ENCODE measurements at regions not wholly inside any gene's neighbourhood (a gene's known extent, or its start where the extent isn't known, plus 50 kb on each side); places are given as distances from the start of the nearest gene placed in this dataset.

DNA sequence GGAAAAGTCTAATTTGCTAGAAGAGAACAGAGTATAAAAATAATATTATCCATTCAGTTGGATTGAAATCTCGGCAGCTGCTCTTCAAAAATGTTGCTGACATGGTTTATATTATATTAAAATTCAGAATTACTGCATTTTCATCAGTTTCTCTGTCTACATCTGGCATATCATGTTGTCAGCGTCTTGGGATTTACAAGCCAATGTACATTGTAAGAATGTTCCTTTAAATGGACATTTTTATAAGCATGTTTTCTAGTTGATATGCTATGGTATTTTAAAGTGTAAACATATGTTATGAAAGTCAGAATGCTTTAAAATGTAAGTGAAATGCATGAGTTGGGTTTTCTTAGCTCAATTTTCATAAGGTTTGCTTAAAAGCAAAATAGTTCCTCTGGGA is 528.1 kb upstream of the CDH8 start:
- FAIRE-seq: no peak
- dilution Hi-C loops (cut with MboI; ENCODE audit: extremely low pct_ligation_motif_present, low sequenced_read_pairs): no loop called here
- no peaks in the 10 kb centered on the region for H3K36me3 ChIP-seq (ENCODE audit: control insufficient read depth in 2 of 2, extremely low read depth in 1 of 2, insufficient read depth in 2 of 2, low read length in 2 of 2)

DNA sequence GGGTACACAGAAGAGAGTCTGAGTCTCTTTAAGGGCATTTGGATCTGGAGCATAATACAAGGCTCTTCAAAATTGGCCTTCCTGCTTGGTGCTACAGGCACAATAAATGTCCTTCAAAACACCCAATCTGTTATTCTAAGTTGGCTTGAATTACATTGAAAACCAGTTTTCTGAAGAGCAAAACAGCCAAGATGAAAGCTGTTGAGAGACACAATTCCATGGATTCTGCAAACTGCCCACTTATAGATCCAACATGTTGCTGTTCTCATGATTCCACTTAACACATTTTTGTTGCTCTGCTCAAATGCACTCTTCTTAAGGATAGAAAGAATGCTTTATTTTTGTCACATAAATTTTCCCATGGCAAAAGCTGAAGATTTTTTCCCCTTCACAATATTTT is 525.9 kb upstream of the CDH8 start:
- H3K27ac ChIP-seq (ENCODE audit: control insufficient read depth, insufficient read depth, low read length): no peak overlapping the region
- H3K9ac ChIP-seq (ENCODE audit: control insufficient read depth, extremely low read depth, insufficient read depth, low read length): no peak overlapping the region
- H3K4me1 ChIP-seq (ENCODE audit: control insufficient read depth, extremely low read depth, insufficient read depth, low read length): no peaks in the 10 kb centered on the region
- no peaks in the 10 kb centered on the region for H4K20me1 ChIP-seq (ENCODE audit: control insufficient read depth, extremely low read depth, insufficient read depth, low read length)
- H3K4me3 ChIP-seq (ENCODE audit: control insufficient read depth in 2 of 3, extremely low read depth in 1 of 3, insufficient read depth in 2 of 3, low read depth in 1 of 3, low read length in 3 of 3): no peak overlapping the region
- no peak overlapping the region for H3K4me2 ChIP-seq (ENCODE audit: control insufficient read depth, extremely low read depth, insufficient read depth, low read depth, low read length)
- no peaks in the 10 kb centered on the region for H3K9me3 ChIP-seq (ENCODE audit: control insufficient read depth, low read depth, low read length)
- H2AFZ ChIP-seq (ENCODE audit: control insufficient read depth, low read length): no peak overlapping the region
- DNase-seq (ENCODE audit: low read depth, low spot score) (no peak), FAIRE-seq (no peak)
- no peak for TF ChIP-seq EZH2 (IDR thresholded peaks at IDR 0.05; ENCODE audit: low read length)
- TF ChIP-seq, protein P1, sequence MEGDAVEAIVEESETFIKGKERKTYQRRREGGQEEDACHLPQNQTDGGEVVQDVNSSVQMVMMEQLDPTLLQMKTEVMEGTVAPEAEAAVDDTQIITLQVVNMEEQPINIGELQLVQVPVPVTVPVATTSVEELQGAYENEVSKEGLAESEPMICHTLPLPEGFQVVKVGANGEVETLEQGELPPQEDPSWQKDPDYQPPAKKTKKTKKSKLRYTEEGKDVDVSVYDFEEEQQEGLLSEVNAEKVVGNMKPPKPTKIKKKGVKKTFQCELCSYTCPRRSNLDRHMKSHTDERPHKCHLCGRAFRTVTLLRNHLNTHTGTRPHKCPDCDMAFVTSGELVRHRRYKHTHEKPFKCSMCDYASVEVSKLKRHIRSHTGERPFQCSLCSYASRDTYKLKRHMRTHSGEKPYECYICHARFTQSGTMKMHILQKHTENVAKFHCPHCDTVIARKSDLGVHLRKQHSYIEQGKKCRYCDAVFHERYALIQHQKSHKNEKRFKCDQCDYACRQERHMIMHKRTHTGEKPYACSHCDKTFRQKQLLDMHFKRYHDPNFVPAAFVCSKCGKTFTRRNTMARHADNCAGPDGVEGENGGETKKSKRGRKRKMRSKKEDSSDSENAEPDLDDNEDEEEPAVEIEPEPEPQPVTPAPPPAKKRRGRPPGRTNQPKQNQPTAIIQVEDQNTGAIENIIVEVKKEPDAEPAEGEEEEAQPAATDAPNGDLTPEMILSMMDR (optimal IDR thresholded peaks at IDR 0.05 in 1 of 3, IDR thresholded peaks at IDR 0.05 in 1 of 3, conservative IDR thresholded peaks at IDR 0.05 in 1 of 3; ENCODE audit: extremely low read depth in 1 of 3, insufficient read depth in 2 of 3, low read length in 3 of 3): no peak
- dilution Hi-C loops (cut with MboI; ENCODE audit: extremely low pct_ligation_motif_present, low sequenced_read_pairs): no loop called here
- no peaks in the 10 kb centered on the region for H3K79me2 ChIP-seq (ENCODE audit: control insufficient read depth, insufficient read depth, low read length)
- no peaks in the 10 kb centered on the region for H3K36me3 ChIP-seq (ENCODE audit: control insufficient read depth in 2 of 2, extremely low read depth in 1 of 2, insufficient read depth in 2 of 2, low read length in 2 of 2)
- no peaks in the 10 kb centered on the region for H3K9me1 ChIP-seq (ENCODE audit: control insufficient read depth, extremely low read depth, insufficient read depth, low read length)
- no peaks in the 10 kb centered on the region for H3K27me3 ChIP-seq (ENCODE audit: control insufficient read depth, extremely low read depth, insufficient read depth, low read length)

More for the DNA sequence above, 528.1 kb upstream of the CDH8 start:
- no peaks in the 10 kb centered on the region for H3K4me1 ChIP-seq (ENCODE audit: control insufficient read depth, extremely low read depth, insufficient read depth, low read length)
- no peak overlapping the region for H3K27ac ChIP-seq (ENCODE audit: control insufficient read depth, insufficient read depth, low read length)
- H3K4me3 ChIP-seq (ENCODE audit: control insufficient read depth in 2 of 3, extremely low read depth in 1 of 3, insufficient read depth in 2 of 3, low read depth in 1 of 3, low read length in 3 of 3): no peak overlapping the region
- no peak overlapping the region for H3K4me2 ChIP-seq (ENCODE audit: control insufficient read depth, extremely low read depth, insufficient read depth, low read depth, low read length)
- no peaks in the 10 kb centered on the region for H3K79me2 ChIP-seq (ENCODE audit: control insufficient read depth, insufficient read depth, low read length)
- no peak for TF ChIP-seq EZH2 (IDR thresholded peaks at IDR 0.05; ENCODE audit: low read length)
- TF ChIP-seq, protein P1 (optimal IDR thresholded peaks at IDR 0.05 in 1 of 3, IDR thresholded peaks at IDR 0.05 in 1 of 3, conservative IDR thresholded peaks at IDR 0.05 in 1 of 3; ENCODE audit: extremely low read depth in 1 of 3, insufficient read depth in 2 of 3, low read length in 3 of 3): no peak
- H3K9ac ChIP-seq (ENCODE audit: control insufficient read depth, extremely low read depth, insufficient read depth, low read length): no peak overlapping the region
- no peaks in the 10 kb centered on the region for H3K9me3 ChIP-seq (ENCODE audit: control insufficient read depth, low read depth, low read length)
- no peaks in the 10 kb centered on the region for H3K9me1 ChIP-seq (ENCODE audit: control insufficient read depth, extremely low read depth, insufficient read depth, low read length)
- no peak overlapping the region for H2AFZ ChIP-seq (ENCODE audit: control insufficient read depth, low read length)
- H4K20me1 ChIP-seq (ENCODE audit: control insufficient read depth, extremely low read depth, insufficient read depth, low read length): no peaks in the 10 kb centered on the region
- DNase-seq (ENCODE audit: low read depth, low spot score): no peak
- no peaks in the 10 kb centered on the region for H3K27me3 ChIP-seq (ENCODE audit: control insufficient read depth, extremely low read depth, insufficient read depth, low read length)

All from keratinocyte (primary cell).